GM21423 (cell line): ENCODE measurements at regions not wholly inside any gene's neighbourhood (a gene's known extent, or its start where the extent isn't known, plus 50 kb on each side); places are given as distances from the start of the nearest gene placed in this dataset.

ENCODE experiments used
- ATAC-seq: cut with Tn5 transposase; IDR thresholded peaks from one replicate; pipeline ENCODE4 v1.9.1; 2021; ENCODE audit warnings: mild to moderate bottlenecking, moderate library complexity; ENCODE audit not compliant: unreplicated experiment

DNA sequence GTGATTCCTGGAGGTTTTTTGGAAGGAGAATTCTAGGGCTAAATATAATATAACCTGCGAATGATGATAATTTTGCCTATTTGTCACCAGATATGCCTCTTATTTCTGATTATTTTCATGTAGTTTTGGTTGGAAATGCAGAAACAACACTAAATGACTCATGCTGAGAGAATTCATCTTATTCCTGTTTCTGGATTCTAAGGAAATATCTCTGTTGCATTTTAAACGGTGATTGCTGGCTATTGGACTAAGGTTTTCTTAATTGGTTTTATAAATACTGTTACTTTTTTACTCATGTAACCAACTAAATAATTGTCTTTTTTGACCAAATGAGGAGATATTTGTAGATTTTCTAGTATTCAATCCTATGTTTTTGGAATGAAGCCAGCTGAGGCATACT lies 204.9 kb upstream of the NPSR1 start:
- no peak for ATAC-seq

DNA sequence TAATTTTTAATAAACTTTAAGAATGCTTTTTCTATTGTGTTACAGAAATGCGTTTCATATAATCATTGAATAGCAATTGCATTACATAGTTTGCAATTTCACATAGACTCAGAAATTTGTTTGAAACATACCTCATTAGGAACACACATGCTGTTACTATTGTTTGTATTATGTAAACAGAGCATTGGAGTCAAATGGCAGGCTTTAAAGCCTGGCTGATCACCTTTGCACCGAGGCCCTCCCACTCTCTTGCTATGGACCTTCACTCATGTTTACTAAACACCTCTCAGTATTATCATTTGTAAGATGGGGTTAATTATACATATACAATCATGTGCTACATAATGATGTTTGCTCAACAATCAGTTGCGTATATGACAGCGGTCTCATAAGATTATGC lies 203.6 kb upstream of the NPSR1 start:
- ATAC-seq: no peak

DNA sequence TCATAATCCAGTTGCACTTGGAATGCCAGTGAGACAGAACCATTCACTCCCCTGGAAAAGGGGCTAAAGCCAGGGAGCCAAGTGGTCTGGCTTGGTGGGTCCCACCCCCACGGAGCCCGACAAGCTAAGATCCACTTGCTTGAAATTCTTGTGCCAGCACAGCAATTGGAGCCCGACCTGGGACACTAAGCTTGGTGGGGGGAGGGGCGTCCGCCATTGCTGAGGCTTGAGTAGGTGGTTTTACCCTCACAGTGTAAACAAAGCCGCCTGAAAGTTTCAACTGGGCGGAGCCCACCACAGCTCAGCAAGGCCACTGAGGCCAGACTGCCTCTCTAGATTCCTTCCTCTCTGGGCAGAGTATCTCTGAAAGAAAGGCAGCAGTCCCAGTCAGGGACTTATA lies 200.7 kb upstream of the NPSR1 start:
- no peak for ATAC-seq

DNA sequence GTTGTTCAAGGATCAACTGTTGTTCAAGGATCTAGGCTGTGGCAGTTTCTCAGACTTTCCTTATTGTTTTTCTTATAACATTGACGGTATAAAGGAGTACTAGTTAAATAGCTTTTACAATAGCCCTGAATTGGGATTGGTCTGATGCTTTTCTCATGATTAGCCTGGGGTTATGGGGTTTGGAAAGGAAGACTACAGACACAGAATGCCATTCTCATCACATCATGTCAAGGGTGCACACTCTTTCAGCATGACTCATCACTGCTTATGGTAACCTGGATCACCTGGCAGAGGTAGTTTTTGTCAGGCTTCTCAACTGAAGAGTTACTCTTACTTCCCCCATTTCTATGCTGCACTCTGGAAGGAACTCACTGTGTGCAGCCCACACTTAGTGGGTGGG lies 194.2 kb upstream of the NPSR1 start:
- no peak for ATAC-seq

DNA sequence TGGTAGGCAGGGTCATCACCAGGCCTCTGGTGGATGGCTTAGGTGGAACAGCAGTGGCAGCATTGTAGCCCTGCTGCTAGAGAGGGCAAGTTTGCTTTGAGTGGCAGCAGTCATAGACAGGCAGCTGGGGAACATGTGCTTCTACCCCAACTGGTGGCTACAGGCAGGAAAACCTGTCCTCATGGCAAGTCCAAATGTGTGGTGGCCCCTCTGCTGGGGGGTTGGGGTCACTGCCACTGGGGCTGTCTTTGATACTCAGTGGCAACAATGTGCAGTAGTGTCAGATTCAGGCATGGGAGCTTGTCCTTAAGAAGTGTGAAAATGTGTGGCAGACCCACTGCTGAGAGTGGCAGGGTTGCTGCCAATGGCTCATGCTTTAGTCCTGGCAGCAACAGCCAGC lies 186.2 kb upstream of the NPSR1 start:
- ATAC-seq: no peak

DNA sequence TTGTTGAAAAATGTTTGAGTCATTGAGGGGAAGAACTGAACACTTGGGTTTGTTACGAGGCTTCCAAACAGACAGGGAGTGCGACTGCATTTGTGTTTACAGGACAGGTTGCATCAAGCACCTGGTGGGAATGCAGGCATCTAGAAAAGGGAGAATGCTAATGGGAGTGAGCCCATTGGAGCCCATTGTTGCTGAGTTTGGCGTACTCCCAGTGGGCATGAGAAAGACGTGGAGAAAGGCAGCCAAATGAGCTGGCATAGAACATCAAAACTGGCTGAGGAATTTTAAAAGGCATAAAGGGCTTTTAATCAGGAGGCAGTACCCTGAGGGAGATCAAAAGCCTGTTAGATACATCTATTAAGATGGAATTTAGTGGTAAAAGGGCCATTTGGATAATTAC lies 171.6 kb upstream of the NPSR1 start:
- no peak for ATAC-seq

DNA sequence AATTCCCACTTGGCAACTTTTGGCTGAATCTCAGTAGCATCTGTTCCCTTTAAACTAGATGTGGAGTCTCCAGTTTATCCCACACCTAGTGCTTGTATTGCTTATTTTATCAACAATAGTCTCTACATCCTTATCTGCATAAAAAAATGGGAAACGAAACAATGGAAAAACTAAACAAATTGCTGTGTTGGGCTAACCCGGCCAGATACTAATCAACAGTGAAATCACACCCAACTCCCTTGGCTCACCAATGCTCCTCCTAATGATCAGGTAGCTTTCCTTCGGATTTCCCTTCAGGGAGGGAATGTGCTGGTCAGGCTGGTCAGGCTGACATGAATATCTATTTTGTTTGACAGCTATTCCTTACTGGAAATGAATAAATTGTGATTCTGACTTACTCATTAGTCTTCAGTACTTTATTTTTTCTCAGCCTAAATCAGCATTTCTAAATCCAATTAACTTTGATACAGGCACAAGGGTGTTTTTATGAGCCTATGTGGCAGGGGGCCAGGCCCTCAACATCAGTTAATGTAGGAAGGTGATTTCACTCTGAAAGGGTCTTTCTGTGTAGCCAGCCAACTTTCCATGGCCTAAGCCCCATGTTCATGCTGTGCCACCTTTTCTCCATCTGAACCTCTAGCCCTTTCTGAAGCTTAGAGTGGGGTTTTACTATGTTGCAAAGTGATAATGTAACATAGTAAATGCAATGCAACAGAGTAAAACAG lies 170.5 kb upstream of the NPSR1 start:
- no peak for ATAC-seq

DNA sequence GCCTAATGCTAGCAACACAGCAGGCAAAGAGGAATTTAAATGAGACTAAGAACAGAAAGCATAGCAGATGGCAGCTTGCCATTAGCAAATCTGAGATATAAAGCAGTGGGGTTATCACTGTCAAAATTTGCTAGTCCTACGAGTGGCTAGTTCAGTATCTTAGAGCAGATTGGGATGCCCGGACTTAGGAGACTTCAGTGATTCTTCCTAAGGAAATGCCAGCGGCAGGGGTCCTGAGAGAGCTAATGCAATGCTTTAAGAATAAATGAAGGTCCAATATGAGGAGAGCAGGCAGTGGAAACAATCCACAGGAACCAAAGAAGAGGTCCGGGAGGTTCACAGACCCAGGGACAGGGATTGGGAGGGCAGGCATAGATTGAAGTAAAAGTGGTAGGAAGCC lies 169.3 kb upstream of the NPSR1 start:
- no peak for ATAC-seq

DNA sequence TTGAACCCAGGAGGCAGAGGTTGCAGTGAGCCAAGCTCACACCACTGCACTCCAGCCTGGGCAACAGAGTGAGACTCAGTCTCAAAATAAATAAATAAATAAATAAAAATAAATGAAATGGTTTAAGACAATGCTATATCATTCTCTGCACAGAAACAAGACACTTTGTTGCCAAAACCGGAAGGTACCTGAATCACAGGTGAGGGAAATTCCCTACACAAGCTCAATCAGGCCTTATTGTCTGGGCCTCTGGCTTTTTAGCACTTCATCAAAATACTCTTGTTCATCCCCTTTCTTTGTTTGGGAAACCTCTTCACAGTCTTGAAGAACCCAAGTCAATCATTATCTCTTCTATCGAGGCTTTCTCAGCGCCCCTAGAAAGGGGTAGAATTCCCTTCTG lies 166.1 kb upstream of the NPSR1 start:
- ATAC-seq: no peak

DNA sequence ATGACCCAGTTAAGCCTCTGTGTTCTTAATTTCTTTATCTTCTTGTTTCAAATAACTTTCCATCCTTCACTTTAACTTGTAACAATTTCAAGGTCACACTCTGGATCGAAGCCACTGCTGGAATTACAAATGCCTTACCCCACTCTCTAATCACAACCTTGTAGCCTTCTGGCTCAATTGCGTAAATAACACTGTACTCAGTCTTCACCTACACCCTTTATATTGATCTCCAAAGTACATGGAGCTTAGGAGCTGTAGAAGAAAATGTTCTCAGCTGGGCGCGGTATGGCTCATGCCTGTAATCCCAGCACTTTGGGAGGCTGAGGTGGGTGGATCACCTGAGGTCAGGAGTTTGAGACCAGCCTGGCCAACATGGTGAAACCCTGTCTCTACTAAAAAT lies 164.3 kb upstream of the NPSR1 start:
- ATAC-seq: no peak

DNA sequence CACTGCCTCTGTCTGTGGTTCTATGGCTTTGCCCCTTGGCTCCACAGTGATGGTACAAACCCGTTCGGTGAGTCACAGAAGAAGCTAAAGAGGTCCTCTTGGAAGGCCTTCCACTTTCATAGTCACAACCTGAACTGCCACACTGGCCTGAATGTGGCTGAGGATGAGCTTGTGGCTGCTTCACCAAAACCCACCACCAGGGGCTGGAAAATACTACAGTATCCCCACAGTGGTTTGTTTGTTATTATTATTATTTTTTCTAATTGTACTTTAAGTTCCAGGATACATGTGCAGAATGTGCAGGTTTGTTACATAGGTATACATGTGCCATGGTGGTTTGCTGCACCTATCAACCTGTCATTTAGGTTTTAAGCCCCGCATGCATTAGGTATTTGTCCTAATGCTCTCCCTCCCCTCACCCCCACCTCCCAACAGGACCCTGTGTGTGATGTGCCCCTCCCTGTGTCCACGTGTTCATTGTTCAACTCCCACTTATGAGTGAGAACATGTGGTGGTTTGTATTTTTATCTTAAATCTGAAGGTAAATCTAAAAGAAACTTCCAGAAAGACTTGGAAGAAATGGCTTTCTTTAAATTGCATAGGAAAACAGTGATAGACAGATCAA lies 160.8 kb upstream of the NPSR1 start:
- no peak for ATAC-seq

DNA sequence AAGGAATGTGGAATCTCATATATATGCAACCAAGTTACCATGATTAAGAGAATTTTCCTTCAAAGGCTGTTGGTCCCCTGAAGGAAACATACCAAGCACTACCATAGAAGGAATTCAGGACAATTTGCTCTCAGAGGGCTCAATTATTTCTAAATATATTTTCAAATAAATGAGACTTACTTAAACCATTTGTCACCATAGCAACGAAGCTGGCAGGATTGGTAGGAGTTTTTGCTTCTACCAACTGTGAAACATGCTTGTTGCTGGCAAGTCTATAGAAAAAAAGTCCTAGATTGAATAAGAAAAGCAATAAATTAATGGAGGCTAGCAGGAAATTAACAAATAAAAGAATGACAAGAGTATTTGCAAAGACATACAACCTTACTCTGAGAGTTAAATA lies 156.9 kb upstream of the NPSR1 start:
- no peak for ATAC-seq

DNA sequence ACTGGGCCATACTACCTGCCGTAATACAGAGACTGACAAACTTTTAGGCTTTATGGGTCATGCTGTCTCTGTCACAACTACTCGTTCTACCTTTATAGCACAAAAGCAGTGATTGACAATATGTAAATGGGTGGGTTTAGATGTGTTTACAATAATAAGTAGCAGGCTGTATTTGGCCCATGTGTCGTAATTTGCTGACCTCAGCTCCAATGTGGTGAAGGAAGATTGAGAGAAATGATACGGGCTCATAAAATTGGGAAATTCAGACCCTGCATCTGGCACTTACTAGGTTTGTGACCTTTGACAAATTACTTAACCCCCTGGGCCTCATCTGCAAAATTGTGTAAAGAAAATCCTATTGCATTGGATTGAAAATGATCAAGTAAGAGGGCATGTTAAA lies 150.8 kb upstream of the NPSR1 start:
- ATAC-seq: no peak

DNA sequence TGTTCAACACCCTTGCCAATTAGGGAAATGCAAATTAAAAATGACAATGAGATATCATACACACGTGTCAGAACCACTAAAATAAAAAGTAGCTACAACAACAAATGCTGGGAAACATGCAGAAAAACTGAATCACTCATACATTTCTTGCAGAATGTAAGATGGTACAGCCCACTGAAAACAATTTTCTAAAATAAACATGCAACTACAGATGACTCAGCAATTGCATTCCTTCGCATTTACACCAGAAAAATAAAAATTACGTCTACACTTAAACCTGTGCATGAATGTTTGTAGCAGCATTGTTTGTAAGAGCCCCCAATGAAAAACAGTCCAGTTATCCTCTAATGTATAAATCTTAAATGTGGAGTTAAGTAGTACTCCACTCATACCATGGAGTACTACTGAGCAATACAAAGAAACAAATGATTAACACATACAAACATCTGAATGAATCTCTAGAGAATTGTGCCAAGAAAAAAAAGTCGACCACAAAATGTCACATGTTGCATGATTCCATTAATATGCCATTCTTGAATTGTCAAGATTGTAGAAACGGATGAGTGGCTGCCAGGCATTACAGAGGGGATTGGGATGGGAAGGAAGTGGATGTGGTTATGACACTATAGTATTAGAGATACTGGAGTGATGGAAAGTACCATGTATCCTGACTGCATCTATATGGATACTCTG lies 134.6 kb upstream of the NPSR1 start:
- ATAC-seq: no peak

DNA sequence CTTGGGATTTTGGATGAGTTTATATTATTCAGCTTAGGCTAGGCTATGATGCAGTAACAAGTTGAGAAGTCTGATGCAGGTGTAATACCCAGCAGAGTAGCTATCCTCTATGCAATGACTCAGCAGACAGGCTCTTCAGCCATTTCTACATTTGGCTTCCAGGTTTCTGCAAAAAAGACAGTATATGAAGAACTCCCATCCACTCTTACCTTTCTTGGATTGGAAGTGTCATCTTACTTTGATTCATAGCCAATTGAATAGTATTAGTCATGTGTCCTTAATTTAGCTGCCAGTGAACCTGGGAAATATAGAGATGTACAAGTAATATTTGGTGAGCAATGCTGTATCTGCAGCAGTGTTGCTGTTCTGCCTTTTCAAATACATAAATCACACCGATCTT lies 127.8 kb upstream of the NPSR1 start:
- ATAC-seq: no peak

DNA sequence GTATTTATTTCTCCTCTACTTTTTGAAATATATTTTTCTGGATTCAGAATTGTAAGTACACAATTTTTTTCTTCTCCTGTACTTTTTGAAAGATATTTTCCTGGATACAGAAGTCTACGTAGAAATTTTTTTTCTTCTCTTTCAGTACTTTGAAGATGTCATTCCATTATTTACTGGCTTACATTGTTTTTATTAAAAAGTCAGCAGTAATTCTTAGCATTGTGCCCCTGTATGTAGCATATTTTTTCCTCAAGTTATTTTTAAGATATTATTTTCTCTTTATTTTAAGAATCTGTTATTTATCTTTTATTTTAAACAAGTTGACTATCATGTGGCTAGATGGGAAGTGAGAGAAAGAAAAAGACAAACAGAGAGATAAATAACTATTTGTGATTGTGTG lies 119.0 kb upstream of the NPSR1 start:
- ATAC-seq: no peak

DNA sequence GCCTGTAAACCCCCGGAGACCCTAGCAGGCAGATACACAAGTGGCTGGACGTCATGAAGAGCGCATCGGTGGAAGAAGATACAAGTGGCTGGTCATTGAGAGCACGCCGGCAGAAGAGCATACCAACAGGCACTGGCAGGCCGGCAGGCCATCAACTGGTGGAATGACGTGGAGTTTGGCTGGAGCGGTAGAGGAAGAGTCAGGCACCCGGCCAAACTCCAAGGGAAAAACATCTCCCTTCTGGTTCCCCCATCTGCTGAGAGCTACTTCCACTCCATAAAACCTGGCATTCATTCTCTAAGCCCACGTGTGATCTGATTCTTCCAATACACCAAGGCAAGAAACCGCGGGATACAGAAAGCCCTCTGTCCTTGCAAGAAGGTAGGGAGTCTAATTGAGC lies 113.4 kb upstream of the NPSR1 start:
- no peak for ATAC-seq

DNA sequence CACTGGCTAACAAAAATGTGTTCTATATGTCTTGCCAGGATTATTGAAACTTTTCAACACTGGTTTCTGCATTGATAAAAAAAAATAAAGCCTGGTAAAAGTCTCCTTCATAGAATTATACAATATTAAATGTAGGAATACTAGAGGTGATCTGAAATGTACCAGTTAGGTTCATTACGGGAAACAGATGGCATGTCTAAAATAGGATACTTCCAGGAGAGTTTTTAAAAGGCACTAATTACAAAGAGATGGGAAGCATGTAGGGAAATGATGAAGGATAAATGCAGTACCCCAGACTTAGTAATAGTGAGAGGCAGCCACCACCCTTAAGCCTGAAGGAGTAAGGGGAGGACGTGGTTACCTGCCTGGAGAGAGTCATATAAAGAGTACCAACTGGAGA lies 107.0 kb upstream of the NPSR1 start:
- ATAC-seq: no peak

DNA sequence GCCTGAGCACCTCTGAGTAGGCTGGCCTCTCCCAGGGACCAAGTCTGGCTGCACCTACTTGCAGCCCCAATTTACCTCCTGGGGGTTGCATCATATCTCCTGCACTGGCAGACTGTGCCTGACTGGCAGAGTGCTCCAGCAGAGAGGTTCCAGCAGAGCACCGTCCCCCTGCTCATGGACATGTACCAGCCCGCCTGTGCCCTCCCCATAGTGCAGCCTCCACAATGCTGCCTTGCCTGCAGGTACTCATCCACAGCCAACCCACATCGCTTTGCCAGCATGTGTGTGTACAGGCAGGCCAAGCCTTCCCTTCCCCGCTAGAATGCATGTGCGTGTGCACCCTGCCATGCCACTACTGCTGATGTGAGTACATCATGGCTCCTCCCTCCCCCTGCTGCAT lies 105.5 kb upstream of the NPSR1 start:
- no peak for ATAC-seq

DNA sequence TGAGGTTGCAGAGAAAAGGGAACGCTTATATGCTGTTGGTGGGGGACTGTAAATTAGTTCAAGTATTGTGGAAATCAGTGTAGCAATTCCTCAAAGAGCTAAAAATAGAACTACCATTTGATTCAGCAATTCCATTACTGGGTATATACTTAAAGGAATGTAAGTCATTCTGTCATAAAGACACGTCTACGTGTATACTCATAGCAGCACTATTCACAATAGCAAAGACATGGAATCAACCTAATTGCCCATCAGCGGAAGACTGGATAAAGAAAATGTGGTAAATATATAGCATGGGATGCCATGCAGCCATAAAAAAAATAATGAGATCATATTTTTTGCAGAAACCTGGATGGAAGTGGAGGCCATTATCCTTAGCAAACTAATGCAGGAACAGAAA lies 100.0 kb upstream of the NPSR1 start:
- ATAC-seq: no peak

DNA sequence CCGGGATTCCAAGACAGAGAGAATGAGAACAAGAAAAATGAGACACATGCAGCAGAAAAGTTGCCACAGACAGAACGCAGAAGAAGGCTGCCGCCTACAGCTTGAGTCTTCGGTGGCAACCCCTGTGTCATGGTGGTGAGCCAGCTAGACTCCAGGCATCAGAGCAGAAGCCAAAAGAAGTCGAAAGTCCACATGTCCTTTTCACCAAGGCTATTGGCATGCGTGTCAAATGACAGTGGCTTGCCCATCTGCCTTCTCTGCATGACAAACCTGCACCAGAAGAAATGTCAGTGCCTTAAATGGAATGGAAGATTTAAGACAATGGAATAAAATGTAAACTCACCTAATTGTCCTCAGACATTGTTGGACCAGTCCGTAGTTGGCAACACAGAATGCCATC lies 93.9 kb upstream of the NPSR1 start:
- no peak for ATAC-seq

DNA sequence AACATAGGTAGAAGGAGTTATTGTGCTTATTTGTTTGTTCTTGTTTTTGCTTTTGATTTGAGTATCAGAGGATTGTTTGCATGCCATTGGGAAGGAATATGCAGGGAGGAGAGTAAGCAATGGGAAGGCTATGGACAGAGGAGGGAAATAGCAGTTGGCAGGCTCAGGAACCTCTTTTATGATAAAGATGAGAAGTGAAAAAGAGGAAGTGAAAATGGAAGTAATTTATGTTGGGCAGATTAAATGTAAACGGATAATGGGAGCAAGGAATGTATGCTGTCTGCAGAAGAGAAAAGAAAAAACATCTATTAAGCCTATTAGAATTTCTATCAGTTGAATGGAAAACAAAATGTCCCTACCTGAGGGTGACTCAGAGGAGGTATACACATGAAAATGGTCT lies 90.1 kb upstream of the NPSR1 start:
- ATAC-seq: no peak
